Activated naive CD4-positive, alpha-beta T cell treated with anti-CD3 and anti-CD28 coated beads, Interleukin-2, amount 10 ng/mL, durations not matched to agents 7 days and 5 days (primary cell): ENCODE measurements at regions not wholly inside any gene's neighbourhood (a gene's known extent, or its start where the extent isn't known, plus 50 kb on each side); places are given as distances from the start of the nearest gene placed in this dataset.

Experiments
- CTCF ChIA-PET: fragments of 350-600 bp; sonication (Branson Sonifier 250); formaldehyde crosslinking; loops from one replicate; lab custom pipeline; 2021; ENCODE audit warnings: antibody characterized with exemption; lab: Charles Lee
- DNase-seq: peaks from one replicate; pipeline ENCODE4 v3.0.0-alpha.2; 2020
- H3K27ac Mint-ChIP-seq: one replicate; pipeline ENCODE4 v1.8.0; 2021; ENCODE audit warnings: mild to moderate bottlenecking, moderate library complexity, mixed read lengths
- H3K27me3 Mint-ChIP-seq: one replicate; pipeline ENCODE4 v1.8.0; 2021; ENCODE audit warnings: mild to moderate bottlenecking, mixed read lengths
- H3K36me3 Mint-ChIP-seq: one replicate; pipeline ENCODE4 v1.8.0; 2021; ENCODE audit warnings: mixed read lengths
- H3K4me1 Mint-ChIP-seq: one replicate; pipeline ENCODE4 v1.8.0; 2021; ENCODE audit warnings: mixed read lengths
- H3K4me3 Mint-ChIP-seq: one replicate; pipeline ENCODE4 v1.8.0; 2021; ENCODE audit warnings: mild to moderate bottlenecking, moderate library complexity, mixed read lengths
- H3K9me3 Mint-ChIP-seq: one replicate; pipeline ENCODE4 v1.8.0; 2021; ENCODE audit warnings: mixed read lengths

GRCh38 chr7:85634951-85635350 is 448.1 kb upstream of the SEMA3D start:
- Mint-ChIP-seq H3K9me3 (no peaks in the 10 kb centered on the region), H3K4me3 (no peak overlapping the region), H3K36me3 (no peaks in the 10 kb centered on the region), H3K4me1 (no peaks in the 10 kb centered on the region), H3K27me3 (no peaks in the 10 kb centered on the region), H3K27ac (no peak overlapping the region)
- CTCF ChIA-PET, result no interaction called here
- no peak for DNase-seq

GRCh38 chr7:85630904-85631600 is 444.2 kb upstream of the SEMA3D start:
- H3K4me3 Mint-ChIP-seq, result no peak overlapping the region
- no peak overlapping the region for H3K27ac Mint-ChIP-seq
- no peaks in the 10 kb centered on the region for H3K27me3 Mint-ChIP-seq
- CTCF ChIA-PET, result no interaction called here
- no peaks in the 10 kb centered on the region for H3K4me1 Mint-ChIP-seq
- no peaks in the 10 kb centered on the region for H3K36me3 Mint-ChIP-seq
- DNase-seq, result no peak
- no peaks in the 10 kb centered on the region for H3K9me3 Mint-ChIP-seq

GRCh38 chr7:85627791-85628586 is 441.1 kb upstream of the SEMA3D start:
- Mint-ChIP-seq H3K4me1 (no peaks in the 10 kb centered on the region), H3K27me3 (no peaks in the 10 kb centered on the region), H3K9me3 (no peaks in the 10 kb centered on the region), H3K4me3 (no peak overlapping the region), H3K36me3 (no peaks in the 10 kb centered on the region), H3K27ac (no peak overlapping the region)
- DNase-seq, result no peak
- CTCF ChIA-PET, result no interaction called here

GRCh38 chr7:85622059-85622458 is 435.2 kb upstream of the SEMA3D start:
- Mint-ChIP-seq H3K27me3 (no peaks in the 10 kb centered on the region), H3K36me3 (no peaks in the 10 kb centered on the region), H3K27ac (no peak overlapping the region), H3K9me3 (no peaks in the 10 kb centered on the region), H3K4me3 (no peak overlapping the region), H3K4me1 (no peaks in the 10 kb centered on the region)
- CTCF ChIA-PET, result no interaction called here
- DNase-seq, result no peak

- CTCF ChIA-PET, result no interaction called here
- no peak for DNase-seq
- no peak overlapping the region for H3K27ac Mint-ChIP-seq
- no peaks in the 10 kb centered on the region for H3K36me3 Mint-ChIP-seq
- H3K4me3 Mint-ChIP-seq, result no peak overlapping the region
- H3K27me3 Mint-ChIP-seq, result no peaks in the 10 kb centered on the region
- H3K9me3 Mint-ChIP-seq, result no peaks in the 10 kb centered on the region
- H3K4me1 Mint-ChIP-seq, result no peaks in the 10 kb centered on the region
These were observed 434.3 kb upstream of the SEMA3D start for GRCh38 chr7:85620936-85621685.

GRCh38 chr7:85619236-85619635 is 432.4 kb upstream of the SEMA3D start:
- no peaks in the 10 kb centered on the region for H3K9me3 Mint-ChIP-seq
- DNase-seq, result no peak
- H3K27ac Mint-ChIP-seq, result no peak overlapping the region
- no peaks in the 10 kb centered on the region for H3K27me3 Mint-ChIP-seq
- CTCF ChIA-PET, result no interaction called here
- no peaks in the 10 kb centered on the region for H3K36me3 Mint-ChIP-seq
- no peak overlapping the region for H3K4me3 Mint-ChIP-seq
- H3K4me1 Mint-ChIP-seq, result no peaks in the 10 kb centered on the region

GRCh38 chr7:85614684-85615083 is 427.8 kb upstream of the SEMA3D start:
- Mint-ChIP-seq H3K4me3 (no peak overlapping the region), H3K27ac (no peak overlapping the region), H3K36me3 (no peaks in the 10 kb centered on the region), H3K4me1 (no peaks in the 10 kb centered on the region), H3K9me3 (no peaks in the 10 kb centered on the region), H3K27me3 (no peaks in the 10 kb centered on the region)
- CTCF ChIA-PET, result no interaction called here
- DNase-seq, result no peak

- Mint-ChIP-seq H3K27ac (no peak overlapping the region), H3K4me1 (no peaks in the 10 kb centered on the region), H3K36me3 (no peaks in the 10 kb centered on the region), H3K27me3 (no peaks in the 10 kb centered on the region), H3K4me3 (no peak overlapping the region), H3K9me3 (no peaks in the 10 kb centered on the region)
- CTCF ChIA-PET, result no interaction called here
- DNase-seq, result no peak
These were observed 425.7 kb upstream of the SEMA3D start for GRCh38 chr7:85612514-85612913.

- DNase-seq, result no peak
- Mint-ChIP-seq H3K9me3 (no peaks in the 10 kb centered on the region), H3K4me3 (no peak overlapping the region)
These were observed 421.9 kb upstream of the SEMA3D start for GRCh38 chr7:85608804-85609203.

GRCh38 chr7:85602196-85602595 is 415.3 kb upstream of the SEMA3D start:
- CTCF ChIA-PET, result no interaction called here
- Mint-ChIP-seq H3K27me3 (no peaks in the 10 kb centered on the region), H3K4me1 (no peaks in the 10 kb centered on the region), H3K27ac (no peak overlapping the region), H3K4me3 (no peak overlapping the region), H3K9me3 (no peaks in the 10 kb centered on the region), H3K36me3 (no peaks in the 10 kb centered on the region)
- DNase-seq, result no peak

More at GRCh38 chr7:85608804-85609203, 421.9 kb upstream of the SEMA3D start:
- CTCF ChIA-PET, result no interaction called here
- H3K36me3 Mint-ChIP-seq, result no peaks in the 10 kb centered on the region
- no peaks in the 10 kb centered on the region for H3K4me1 Mint-ChIP-seq
- no peaks in the 10 kb centered on the region for H3K27me3 Mint-ChIP-seq
- no peak overlapping the region for H3K27ac Mint-ChIP-seq

- DNase-seq, result no peak
- Mint-ChIP-seq H3K27me3 (no peaks in the 10 kb centered on the region), H3K4me1 (no peaks in the 10 kb centered on the region), H3K36me3 (no peaks in the 10 kb centered on the region), H3K27ac (no peak overlapping the region), H3K4me3 (no peak overlapping the region), H3K9me3 (no peaks in the 10 kb centered on the region)
- CTCF ChIA-PET, result no interaction called here
These were observed 413.5 kb upstream of the SEMA3D start for GRCh38 chr7:85600395-85600794.

- DNase-seq, result no peak
- H3K27ac Mint-ChIP-seq, result no peak overlapping the region
- CTCF ChIA-PET, result no interaction called here
- H3K4me1 Mint-ChIP-seq, result no peaks in the 10 kb centered on the region
- no peaks in the 10 kb centered on the region for H3K27me3 Mint-ChIP-seq
- H3K4me3 Mint-ChIP-seq, result no peak overlapping the region
- no peaks in the 10 kb centered on the region for H3K36me3 Mint-ChIP-seq
- H3K9me3 Mint-ChIP-seq, result no peaks in the 10 kb centered on the region
These were observed 410.0 kb upstream of the SEMA3D start for GRCh38 chr7:85596827-85597226.

- H3K9me3 Mint-ChIP-seq, result no peaks in the 10 kb centered on the region
- CTCF ChIA-PET, result no interaction called here
These were observed 408.9 kb upstream of the SEMA3D start for GRCh38 chr7:85595750-85596178.

GRCh38 chr7:85593355-85593754 is 406.5 kb upstream of the SEMA3D start:
- Mint-ChIP-seq H3K4me3 (no peak overlapping the region), H3K27ac (no peak overlapping the region), H3K9me3 (no peaks in the 10 kb centered on the region), H3K36me3 (no peaks in the 10 kb centered on the region), H3K4me1 (no peaks in the 10 kb centered on the region), H3K27me3 (no peaks in the 10 kb centered on the region)
- CTCF ChIA-PET, result no interaction called here
- no peak for DNase-seq

More at GRCh38 chr7:85595750-85596178, 408.9 kb upstream of the SEMA3D start:
- Mint-ChIP-seq H3K36me3 (no peaks in the 10 kb centered on the region), H3K27me3 (no peaks in the 10 kb centered on the region), H3K27ac (no peak overlapping the region), H3K4me3 (no peak overlapping the region), H3K4me1 (no peaks in the 10 kb centered on the region)
- DNase-seq, result no peak
